ENCODE measurements at regions not wholly inside any gene's neighbourhood (a gene's known extent, or its start where the extent isn't known, plus 50 kb on each side); places are given as distances from the start of the nearest gene placed in this dataset.

DNA sequence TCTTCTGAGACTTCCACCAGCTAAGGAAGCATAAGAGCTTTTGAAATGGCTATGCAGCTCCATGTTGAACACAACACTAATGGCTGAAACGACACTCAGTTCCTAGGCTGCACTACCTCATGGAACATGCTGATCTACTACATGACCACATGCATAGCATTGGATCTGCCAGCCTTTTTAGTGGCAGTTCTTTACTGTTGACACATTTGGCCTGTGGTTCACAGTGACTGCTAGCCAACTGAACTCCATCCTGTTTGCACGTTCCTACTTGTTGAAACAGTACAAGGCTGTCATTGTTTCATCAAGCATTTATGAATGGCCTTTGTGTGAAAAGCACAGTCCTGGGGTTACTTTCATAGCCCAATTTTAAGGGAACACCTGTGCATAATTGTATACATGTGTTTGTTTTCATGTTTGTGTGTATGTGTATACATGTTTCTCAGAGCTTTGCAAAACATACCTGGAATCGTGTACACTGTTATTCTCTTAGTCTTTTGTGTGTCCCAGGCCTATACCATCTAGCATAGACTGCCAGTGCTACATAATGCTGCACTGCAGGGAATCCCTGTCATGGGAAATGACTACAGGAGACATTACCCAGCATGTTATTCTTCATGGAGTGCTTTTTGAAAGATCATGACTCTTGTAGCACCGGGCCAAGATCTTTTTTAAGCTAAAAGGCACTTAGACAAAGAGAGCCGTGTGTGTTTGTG lies 179.6 kb upstream of the ESRRG start:
- no peak for DNase-seq (ENCODE audit: extremely low spot score)
- ChIA-PET POLR2A (no interaction called here), CTCF (no interaction called here)
- TF ChIP-seq, protein P1, sequence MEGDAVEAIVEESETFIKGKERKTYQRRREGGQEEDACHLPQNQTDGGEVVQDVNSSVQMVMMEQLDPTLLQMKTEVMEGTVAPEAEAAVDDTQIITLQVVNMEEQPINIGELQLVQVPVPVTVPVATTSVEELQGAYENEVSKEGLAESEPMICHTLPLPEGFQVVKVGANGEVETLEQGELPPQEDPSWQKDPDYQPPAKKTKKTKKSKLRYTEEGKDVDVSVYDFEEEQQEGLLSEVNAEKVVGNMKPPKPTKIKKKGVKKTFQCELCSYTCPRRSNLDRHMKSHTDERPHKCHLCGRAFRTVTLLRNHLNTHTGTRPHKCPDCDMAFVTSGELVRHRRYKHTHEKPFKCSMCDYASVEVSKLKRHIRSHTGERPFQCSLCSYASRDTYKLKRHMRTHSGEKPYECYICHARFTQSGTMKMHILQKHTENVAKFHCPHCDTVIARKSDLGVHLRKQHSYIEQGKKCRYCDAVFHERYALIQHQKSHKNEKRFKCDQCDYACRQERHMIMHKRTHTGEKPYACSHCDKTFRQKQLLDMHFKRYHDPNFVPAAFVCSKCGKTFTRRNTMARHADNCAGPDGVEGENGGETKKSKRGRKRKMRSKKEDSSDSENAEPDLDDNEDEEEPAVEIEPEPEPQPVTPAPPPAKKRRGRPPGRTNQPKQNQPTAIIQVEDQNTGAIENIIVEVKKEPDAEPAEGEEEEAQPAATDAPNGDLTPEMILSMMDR (IDR thresholded peaks at IDR 0.05; ENCODE audit: control extremely low read depth, extremely low read depth, low read depth, missing control alignments), result no peak

DNA sequence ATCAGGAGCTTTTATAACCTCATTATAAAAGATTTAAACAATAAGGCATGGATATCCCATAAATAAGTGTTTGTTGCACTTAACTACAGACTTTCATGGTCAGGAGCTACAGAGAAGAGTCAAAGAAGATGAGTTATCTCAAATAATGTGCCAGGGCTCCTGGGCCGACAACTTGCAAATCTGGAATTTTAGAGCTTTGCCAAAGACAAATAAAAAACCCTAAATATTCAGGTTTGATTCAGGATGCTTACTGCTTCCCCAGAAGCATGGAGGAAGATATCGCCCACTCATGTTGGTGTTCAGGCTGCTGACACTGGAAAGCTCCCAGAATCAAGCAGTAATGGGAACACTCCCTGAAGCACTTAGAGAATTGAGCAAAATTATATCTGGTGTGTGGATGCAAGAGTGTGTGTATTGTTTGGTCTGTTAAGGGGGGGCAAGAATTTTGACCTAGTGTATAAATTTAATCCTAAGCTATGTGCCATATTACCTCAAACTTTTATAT lies 176.9 kb upstream of the ESRRG start:
- DNase-seq (ENCODE audit: extremely low spot score), result no peak
- POLR2A ChIA-PET, result no interaction called here
- TF ChIP-seq, protein P1 (IDR thresholded peaks at IDR 0.05; ENCODE audit: control extremely low read depth, extremely low read depth, low read depth, missing control alignments), result no peak
- CTCF ChIA-PET, result no interaction called here

DNA sequence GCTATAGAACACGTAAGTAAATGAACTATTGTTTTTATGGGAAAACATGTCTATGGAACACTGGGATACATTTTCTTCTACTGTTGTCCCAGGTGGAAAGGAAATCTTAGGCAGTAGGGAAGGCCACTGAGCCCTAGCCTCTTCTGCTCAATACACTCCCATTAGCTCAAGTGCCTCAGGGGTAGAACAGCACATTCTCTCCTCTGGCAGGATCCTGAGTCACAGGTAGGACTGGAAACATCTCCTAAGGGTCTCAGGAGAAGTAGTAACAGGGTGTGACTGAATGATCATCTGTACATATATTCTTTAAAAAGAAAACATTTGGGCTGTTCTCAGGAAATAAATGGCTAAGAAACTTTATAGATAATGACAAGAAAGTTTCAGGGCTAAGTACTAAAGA lies 175.6 kb upstream of the ESRRG start:
- TF ChIP-seq, protein P1 (IDR thresholded peaks at IDR 0.05; ENCODE audit: control extremely low read depth, extremely low read depth, low read depth, missing control alignments), result no peak
- ChIA-PET CTCF (no interaction called here), POLR2A (no interaction called here)
- no peak for DNase-seq (ENCODE audit: extremely low spot score)

DNA sequence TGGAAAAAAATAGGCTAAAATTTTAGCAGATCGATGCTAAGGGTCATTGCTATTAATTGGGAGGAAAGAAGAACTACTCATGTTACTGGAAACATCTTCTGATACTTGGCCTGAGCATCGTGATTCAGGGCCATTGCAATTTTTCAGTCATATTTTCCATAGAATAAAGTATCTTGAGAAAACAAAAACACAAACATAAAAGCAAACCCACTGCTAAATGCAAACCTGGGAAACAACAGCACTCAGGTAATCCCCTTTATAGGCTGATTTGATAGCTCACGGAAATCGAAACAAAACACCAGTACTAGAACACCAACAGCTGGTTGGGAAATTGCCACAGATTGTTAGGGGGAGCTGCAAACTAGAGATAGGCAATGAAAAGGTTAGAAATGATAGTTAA lies 172.9 kb upstream of the ESRRG start:
- DNase-seq (ENCODE audit: extremely low spot score), result no peak
- POLR2A ChIA-PET, result no interaction called here

DNA sequence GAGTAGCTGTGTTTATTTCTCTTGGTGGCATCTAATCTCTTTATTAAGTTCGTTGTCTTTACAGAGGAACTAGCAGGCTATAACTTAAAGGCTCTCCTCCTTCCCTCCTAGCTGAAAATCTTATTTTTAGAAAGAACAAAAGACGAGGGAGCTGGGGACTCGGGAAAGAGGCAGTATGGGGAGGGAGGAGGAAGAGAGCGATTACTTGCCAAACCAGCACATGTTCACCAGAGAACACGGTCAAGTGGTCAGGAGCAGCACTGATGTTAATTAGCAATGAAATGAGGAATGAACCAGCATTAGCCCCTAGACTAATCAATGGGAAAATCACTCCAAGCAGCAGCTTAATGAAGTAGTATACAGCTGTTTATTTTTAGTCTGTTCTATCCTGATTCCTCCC lies 171.3 kb upstream of the ESRRG start:
- TF ChIP-seq, protein P1 (IDR thresholded peaks at IDR 0.05; ENCODE audit: control extremely low read depth, extremely low read depth, low read depth, missing control alignments), result no peak
- ChIA-PET POLR2A (no interaction called here), CTCF (interaction anchor here (1.7 kb wide), 1 partner anchor 327 kb away, joined by 3 read pairs; no protein-coding TSS in a partner anchor)
- no peak for DNase-seq (ENCODE audit: extremely low spot score)

More for the DNA sequence above, 172.9 kb upstream of the ESRRG start:
- CTCF ChIA-PET, result interaction anchor here (1.7 kb wide), 1 partner anchor 329 kb away, joined by 3 read pairs; no protein-coding TSS in a partner anchor
- TF ChIP-seq, protein P1 (IDR thresholded peaks at IDR 0.05; ENCODE audit: control extremely low read depth, extremely low read depth, low read depth, missing control alignments), result no peak

DNA sequence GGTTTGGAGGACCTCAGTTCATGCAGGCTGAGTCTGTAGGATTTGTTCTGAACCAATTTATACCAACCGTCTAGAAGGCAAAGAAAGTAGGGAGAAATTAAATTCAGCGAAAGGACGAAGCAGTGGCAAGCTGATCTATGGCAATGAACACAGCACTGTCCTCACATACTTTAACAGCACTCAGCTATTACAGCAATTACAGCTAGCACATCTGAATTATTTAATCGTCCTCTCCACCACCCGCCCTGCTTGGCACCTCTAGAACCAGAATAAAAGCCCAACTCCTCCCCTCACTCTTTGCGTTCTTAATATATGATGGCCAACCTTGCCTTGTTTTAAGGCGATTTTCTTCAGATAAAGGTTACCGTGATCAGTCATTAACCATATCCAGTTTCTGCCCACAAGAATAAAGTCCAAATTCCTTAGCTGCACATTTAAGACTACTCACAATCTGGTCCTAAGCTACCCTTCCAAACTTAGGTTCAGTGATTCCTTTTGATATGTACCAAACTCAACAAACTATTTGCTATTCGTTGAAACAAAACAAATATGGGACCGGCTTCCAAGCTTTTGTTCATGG lies 169.4 kb upstream of the ESRRG start:
- no peak for DNase-seq (ENCODE audit: extremely low spot score)
- POLR2A ChIA-PET, result no interaction called here
- CTCF ChIA-PET, result interaction anchor here (0.7 to 1.5 kb wide), 2 partner anchors 10 to 31 kb away, joined by 3 read pairs; no protein-coding TSS in a partner anchor
- TF ChIP-seq, protein P1 (IDR thresholded peaks at IDR 0.05; ENCODE audit: control extremely low read depth, extremely low read depth, low read depth, missing control alignments), result no peak

Measured in GM10248 (cell line).